ENCODE measurements at regions not wholly inside any gene's neighbourhood (a gene's known extent, or its start where the extent isn't known, plus 50 kb on each side); places are given as distances from the start of the nearest gene placed in this dataset.

- Histone ChIP-seq H3K27ac (no peak overlapping the region), H3K27me3 (ENCODE audit: insufficient read depth in 3 of 3, low read length in 2 of 3) (no peaks in the 10 kb centered on the region), H3K4me1 (no peaks in the 10 kb centered on the region), H3K4me3 (no peak overlapping the region), H3K36me3 (ENCODE audit: insufficient read depth in 1 of 2, low read depth in 1 of 2) (no peaks in the 10 kb centered on the region), H3K9me3 (no peaks in the 10 kb centered on the region)
- DNase-seq, result no peak
- no peak for TF ChIP-seq CTCF (IDR thresholded peaks at IDR 0.05)
- 54 to 66% (median 57%) methylated on average over 5 of the region's 5 CpGs for WGBS, 3 donors
- ATAC-seq, result no peak
- intact Hi-C loops (cut with DNase I), result no loop called here
Measured at GRCh38 chr1:88291611-88292354, 392.3 kb upstream of the PKN2 start.

GRCh38 chr1:88293691-88294190 lies 390.3 kb upstream of the PKN2 start:
- ATAC-seq (no peak), DNase-seq (no peak)
- no peaks in the 10 kb centered on the region for H3K4me1 ChIP-seq
- no peaks in the 10 kb centered on the region for H3K36me3 ChIP-seq (ENCODE audit: insufficient read depth in 1 of 2, low read depth in 1 of 2)
- no peak for TF ChIP-seq CTCF (IDR thresholded peaks at IDR 0.05)
- no peak overlapping the region for H3K27ac ChIP-seq
- H3K4me3 ChIP-seq, result no peak overlapping the region
- intact Hi-C loops (cut with DNase I), result no loop called here
- 81 to 94% (median 82%) methylated on average over 1 of the region's 1 CpG for WGBS, 3 donors
- H3K27me3 ChIP-seq (ENCODE audit: insufficient read depth in 3 of 3, low read length in 2 of 3), result no peaks in the 10 kb centered on the region
- no peaks in the 10 kb centered on the region for H3K9me3 ChIP-seq

- Histone ChIP-seq H3K36me3 (ENCODE audit: insufficient read depth in 1 of 2, low read depth in 1 of 2) (no peaks in the 10 kb centered on the region), H3K27ac (no peak overlapping the region), H3K27me3 (ENCODE audit: insufficient read depth in 3 of 3, low read length in 2 of 3) (no peaks in the 10 kb centered on the region), H3K4me3 (no peak overlapping the region), H3K4me1 (no peaks in the 10 kb centered on the region), H3K9me3 (no peaks in the 10 kb centered on the region)
- DNase-seq (no peak), ATAC-seq (no peak)
- intact Hi-C loops (cut with DNase I), result no loop called here
- WGBS, 3 donors, result 75 to 87% (median 81%) methylated on average over 2 of the region's 2 CpGs
- no peak for TF ChIP-seq CTCF (IDR thresholded peaks at IDR 0.05)
Measured at GRCh38 chr1:88296227-88296626, 387.8 kb upstream of the PKN2 start.

GRCh38 chr1:88296642-88297041 lies 387.4 kb upstream of the PKN2 start:
- H3K4me3 ChIP-seq, result no peak overlapping the region
- H3K27ac ChIP-seq, result no peak overlapping the region
- intact Hi-C loops (cut with DNase I), result no loop called here
- WGBS, 3 donors, result 50 to 52% (median 51%) methylated on average over 2 of the region's 2 CpGs
- no peaks in the 10 kb centered on the region for H3K9me3 ChIP-seq
- no peaks in the 10 kb centered on the region for H3K4me1 ChIP-seq
- TF ChIP-seq CTCF (IDR thresholded peaks at IDR 0.05), result no peak
- ATAC-seq, result no peak
- no peaks in the 10 kb centered on the region for H3K36me3 ChIP-seq (ENCODE audit: insufficient read depth in 1 of 2, low read depth in 1 of 2)
- no peak for DNase-seq
- H3K27me3 ChIP-seq (ENCODE audit: insufficient read depth in 3 of 3, low read length in 2 of 3), result no peaks in the 10 kb centered on the region

GRCh38 chr1:88298506-88298905 lies 385.6 kb upstream of the PKN2 start:
- H3K9me3 ChIP-seq, result no peaks in the 10 kb centered on the region
- no peaks in the 10 kb centered on the region for H3K27me3 ChIP-seq (ENCODE audit: insufficient read depth in 3 of 3, low read length in 2 of 3)
- no peaks in the 10 kb centered on the region for H3K4me1 ChIP-seq
- no peak for TF ChIP-seq CTCF (IDR thresholded peaks at IDR 0.05)
- ATAC-seq (no peak), DNase-seq (no peak)
- no peak overlapping the region for H3K27ac ChIP-seq
- H3K4me3 ChIP-seq, result no peak overlapping the region
- intact Hi-C loops (cut with DNase I), result no loop called here
- WGBS, 3 donors, result 59 to 79% (median 61%) methylated on average over 1 of the region's 1 CpG
- H3K36me3 ChIP-seq (ENCODE audit: insufficient read depth in 1 of 2, low read depth in 1 of 2), result no peaks in the 10 kb centered on the region
